ENCODE measurements at regions not wholly inside any gene's neighbourhood (a gene's known extent, or its start where the extent isn't known, plus 50 kb on each side); places are given as distances from the start of the nearest gene placed in this dataset.
A peak's percentile ranks its signal among the peaks of the same experiment; 100 is the strongest.

- DNase-seq, result no peak
Observed at GRCh38 chr7:57250801-57251200, 118.6 kb upstream of the ZNF479 start.

- no peak for DNase-seq
Observed at GRCh38 chr7:57256637-57257375, 124.6 kb upstream of the ZNF479 start.

GRCh38 chr7:57274535-57275283 lies 142.5 kb upstream of the ZNF479 start:
- no peak for DNase-seq

DNA sequence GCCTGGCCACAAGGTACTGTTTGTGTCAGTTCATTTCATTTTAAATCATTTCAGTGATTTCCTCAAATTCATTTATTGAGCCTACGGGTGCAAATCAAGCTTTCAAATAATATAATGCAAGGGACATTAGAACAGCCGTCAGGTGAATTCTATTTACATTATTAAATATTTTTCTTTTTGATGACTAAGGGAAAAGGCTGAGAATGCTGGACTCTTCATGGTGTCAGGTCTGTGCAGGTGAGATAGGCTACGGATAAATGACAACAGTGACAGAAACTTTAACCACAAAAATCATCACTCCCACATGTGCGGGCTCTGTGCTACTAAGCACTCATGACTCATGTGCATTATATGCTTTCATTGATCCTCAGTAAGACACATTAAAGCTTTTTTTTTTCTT lies 149.2 kb upstream of the ZNF716 start:
- DNase-seq, result no peak

GRCh38 chr7:57305192-57305748 lies 144.7 kb upstream of the ZNF716 start:
- peak in 5 of 58 donors; percentile 1 to 9 (median 3) for DNase-seq

- DNase-seq, result peak in 2 of 58 donors; percentile 1 to 6
Observed at GRCh38 chr7:57308631-57309408, 141.2 kb upstream of the ZNF716 start.

GRCh38 chr7:57327081-57327480 lies 122.9 kb upstream of the ZNF716 start:
- DNase-seq, result no peak

GRCh38 chr7:57328457-57328856 lies 121.5 kb upstream of the ZNF716 start:
- DNase-seq, result no peak

- no peak for DNase-seq
Observed at GRCh38 chr7:57328963-57329362, 121.0 kb upstream of the ZNF716 start.

GRCh38 chr7:57339198-57339944 lies 110.6 kb upstream of the ZNF716 start:
- no peak for DNase-seq

DNA sequence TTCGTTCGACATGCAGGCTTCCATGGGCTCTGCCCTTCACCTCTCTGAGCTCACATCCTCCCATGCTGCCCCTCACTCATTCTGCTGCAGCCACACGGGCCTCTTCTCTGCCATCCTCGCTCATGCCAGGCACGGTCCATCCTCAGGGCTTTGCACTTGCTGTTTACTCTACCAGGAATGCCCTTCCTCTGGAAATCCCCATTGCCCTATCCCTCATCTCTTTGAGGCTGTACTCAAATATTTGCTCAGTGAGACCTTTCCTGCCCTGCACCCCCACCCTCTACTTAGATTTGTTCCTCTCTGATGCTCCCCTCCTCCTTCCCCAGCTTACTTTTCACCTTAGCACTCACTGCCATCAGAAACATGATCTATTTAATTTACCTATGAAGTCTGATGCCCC lies 107.0 kb upstream of the ZNF716 start:
- no peak for DNase-seq

GRCh38 chr7:57343901-57344622 lies 105.9 kb upstream of the ZNF716 start:
- DNase-seq, result no peak

DNA sequence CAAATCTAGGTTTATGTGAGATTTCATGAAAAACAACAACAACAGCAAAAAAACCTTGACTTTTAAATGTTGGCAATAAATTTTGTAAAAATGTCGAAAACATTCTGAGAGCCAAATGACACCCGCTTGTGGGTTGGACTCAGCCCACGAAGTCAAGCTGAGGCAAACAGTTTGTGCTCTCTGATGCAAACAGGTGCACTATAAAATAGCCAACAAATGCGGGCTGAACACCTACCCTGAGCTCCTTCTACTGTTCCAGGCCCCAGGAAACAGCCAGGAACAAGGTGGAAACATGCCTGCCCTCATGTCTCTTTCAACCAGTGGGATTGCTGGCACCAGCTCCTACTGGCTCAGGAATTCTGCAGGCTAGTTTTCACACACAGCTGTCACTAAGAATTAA lies 105.0 kb upstream of the ZNF716 start:
- DNase-seq, result no peak

GRCh38 chr7:57348646-57349269 lies 101.2 kb upstream of the ZNF716 start:
- no peak for DNase-seq

- DNase-seq, result no peak
Observed at GRCh38 chr7:57354195-57354594, 95.8 kb upstream of the ZNF716 start.

GRCh38 chr7:57354679-57355338 lies 95.2 kb upstream of the ZNF716 start:
- no peak for DNase-seq

- no peak for DNase-seq
Observed at GRCh38 chr7:57361406-57361805, 88.6 kb upstream of the ZNF716 start.

- no peak for DNase-seq
Observed at GRCh38 chr7:57362868-57363267, 87.1 kb upstream of the ZNF716 start.

GRCh38 chr7:57363321-57363720 lies 86.7 kb upstream of the ZNF716 start:
- DNase-seq, result no peak
